Gastroesophageal sphincter (tissue), 3 donors: ENCODE measurements at regions not wholly inside any gene's neighbourhood (a gene's known extent, or its start where the extent isn't known, plus 50 kb on each side); places are given as distances from the start of the nearest gene placed in this dataset.

Source experiments
- POLR2A ChIP-seq, 2 donors: fragments of 450-650 bp; IDR thresholded peaks; one replicate each; pipeline ENCODE4 v1.6.1; 2017; ENCODE audit warnings: antibody characterized with exemption in 2 of 2, mild to moderate bottlenecking in 2 of 2, moderate library complexity in 1 of 2
- POLR2AphosphoS5 ChIP-seq: sonication (generic); formaldehyde crosslinking; IDR thresholded peaks from one replicate; pipeline ENCODE4 v1.6.1; 2017; ENCODE audit warnings: antibody characterized with exemption
- TF ChIP-seq, protein P1 (sequence below), 4 experiments: fragments of 200-600 bp in 2 of 4; fragments of 450-650 bp in 2 of 4; sonication (generic) in 1 of 4; IDR thresholded peaks; one replicate each; pipeline ENCODE4 v1.5.1; 2017 to 2019; ENCODE audit warnings: antibody characterized with exemption in 4 of 4, mild to moderate bottlenecking in 2 of 4, moderate library complexity in 2 of 4

DNA sequence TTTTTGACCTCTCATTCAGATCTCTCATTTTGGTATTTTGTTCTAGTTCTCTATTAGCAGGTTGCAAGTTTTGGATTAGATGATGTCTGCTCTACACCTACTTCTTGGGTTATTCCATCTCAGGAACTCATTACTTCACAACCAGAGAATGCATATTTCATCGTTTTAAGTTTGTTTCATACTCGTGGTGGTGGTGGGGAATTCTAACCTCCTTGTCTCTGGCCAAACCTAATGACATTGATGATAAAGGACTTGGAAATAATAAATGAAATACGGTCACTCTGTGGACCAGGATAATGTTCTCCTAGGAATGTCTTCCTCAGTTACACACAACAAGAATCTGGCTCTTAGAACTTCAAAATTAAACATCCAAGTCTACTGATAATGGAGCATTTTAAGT lies 115.2 kb downstream of the CDC42EP3 start:
- TF ChIP-seq, protein P1, sequence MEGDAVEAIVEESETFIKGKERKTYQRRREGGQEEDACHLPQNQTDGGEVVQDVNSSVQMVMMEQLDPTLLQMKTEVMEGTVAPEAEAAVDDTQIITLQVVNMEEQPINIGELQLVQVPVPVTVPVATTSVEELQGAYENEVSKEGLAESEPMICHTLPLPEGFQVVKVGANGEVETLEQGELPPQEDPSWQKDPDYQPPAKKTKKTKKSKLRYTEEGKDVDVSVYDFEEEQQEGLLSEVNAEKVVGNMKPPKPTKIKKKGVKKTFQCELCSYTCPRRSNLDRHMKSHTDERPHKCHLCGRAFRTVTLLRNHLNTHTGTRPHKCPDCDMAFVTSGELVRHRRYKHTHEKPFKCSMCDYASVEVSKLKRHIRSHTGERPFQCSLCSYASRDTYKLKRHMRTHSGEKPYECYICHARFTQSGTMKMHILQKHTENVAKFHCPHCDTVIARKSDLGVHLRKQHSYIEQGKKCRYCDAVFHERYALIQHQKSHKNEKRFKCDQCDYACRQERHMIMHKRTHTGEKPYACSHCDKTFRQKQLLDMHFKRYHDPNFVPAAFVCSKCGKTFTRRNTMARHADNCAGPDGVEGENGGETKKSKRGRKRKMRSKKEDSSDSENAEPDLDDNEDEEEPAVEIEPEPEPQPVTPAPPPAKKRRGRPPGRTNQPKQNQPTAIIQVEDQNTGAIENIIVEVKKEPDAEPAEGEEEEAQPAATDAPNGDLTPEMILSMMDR (IDR thresholded peaks at IDR 0.05), result no peak
- TF ChIP-seq POLR2A (IDR thresholded peaks at IDR 0.05) (no peak), POLR2AphosphoS5 (no peak)
